H9 (cell line): ENCODE measurements at regions not wholly inside any gene's neighbourhood (a gene's known extent, or its start where the extent isn't known, plus 50 kb on each side); places are given as distances from the start of the nearest gene placed in this dataset.

Experiments used
- DNase-seq: peaks from one replicate; pipeline ENCODE4 v3.0.0-alpha.2; 2017
- H2AFZ ChIP-seq: one replicate; pipeline ENCODE4 v1.6.1; 2013; ENCODE audit warnings: mild to moderate bottlenecking, low read length, control low read depth, moderate library complexity
- H2AK5ac ChIP-seq: 2 replicates; pipeline ENCODE4 v1.6.1; 2013; ENCODE audit warnings: low read length, control low read depth, mixed read lengths; ENCODE audit not compliant: insufficient read length
- H2BK120ac ChIP-seq: one replicate; pipeline ENCODE4 v1.6.1; 2013; ENCODE audit warnings: low read depth, mild to moderate bottlenecking, low read length, control low read depth, inconsistent platforms; ENCODE audit not compliant: poor library complexity, severe bottlenecking
- H2BK12ac ChIP-seq: 2 replicates; pipeline ENCODE4 v1.6.1; 2013; ENCODE audit warnings: low read length, control low read depth, mixed read lengths, low read depth; ENCODE audit not compliant: insufficient read length
- H2BK15ac ChIP-seq: 2 replicates; pipeline ENCODE4 v1.6.1; 2013; ENCODE audit warnings: low read depth, low read length, control low read depth
- H2BK20ac ChIP-seq: one replicate; pipeline ENCODE4 v1.6.1; 2013; ENCODE audit warnings: low read depth, mild to moderate bottlenecking, low read length, control low read depth, inconsistent platforms; ENCODE audit not compliant: poor library complexity, severe bottlenecking
- H2BK5ac ChIP-seq: 2 replicates; pipeline ENCODE4 v1.6.1; 2013; ENCODE audit warnings: low read length, control low read depth, mixed read lengths; ENCODE audit not compliant: insufficient read length
- H3K14ac ChIP-seq: 2 replicates; pipeline ENCODE4 v1.6.1; 2013; ENCODE audit warnings: low read length, control low read depth; ENCODE audit not compliant: insufficient read depth
- H3K18ac ChIP-seq: 2 replicates; pipeline ENCODE4 v1.6.1; 2013; ENCODE audit warnings: low read depth, mild to moderate bottlenecking, mixed read lengths, low read length, control low read depth; ENCODE audit not compliant: insufficient read length
- H3K23ac ChIP-seq: 2 replicates; pipeline ENCODE4 v1.6.1; 2013; ENCODE audit warnings: low read length, control low read depth, mixed read lengths, low read depth; ENCODE audit not compliant: insufficient read length
- H3K23me2 ChIP-seq: 2 replicates; pipeline ENCODE4 v1.6.1; 2013; ENCODE audit warnings: low read depth, mild to moderate bottlenecking, mixed read lengths, low read length, control low read depth; ENCODE audit not compliant: insufficient read length, poor library complexity, severe bottlenecking
- H3K27ac ChIP-seq: 2 replicates; pipeline ENCODE4 v1.5.1; 2013; ENCODE audit warnings: low read length, control low read depth, mixed read lengths, low read depth; ENCODE audit not compliant: insufficient read length
- H3K27me3 ChIP-seq: 2 replicates; pipeline ENCODE4 v1.6.1; 2013; ENCODE audit warnings: low read length, control low read depth, inconsistent platforms; ENCODE audit not compliant: insufficient read depth
- H3K4ac ChIP-seq: 2 replicates; pipeline ENCODE4 v1.6.1; 2013; ENCODE audit warnings: low read depth, mild to moderate bottlenecking, control low read depth, inconsistent platforms, low read length, moderate library complexity
- H3K4me1 ChIP-seq: 2 replicates; pipeline ENCODE4 v1.6.1; 2013; ENCODE audit warnings: low read length, control low read depth, inconsistent platforms; ENCODE audit not compliant: insufficient read depth
- H3K4me2 ChIP-seq: 2 replicates; pipeline ENCODE4 v1.6.1; 2013; ENCODE audit warnings: low read length, control low read depth, mixed read lengths; ENCODE audit not compliant: insufficient read length, insufficient read depth
- H3K56ac ChIP-seq: 2 replicates; pipeline ENCODE4 v1.6.1; 2013; ENCODE audit warnings: low read depth, mild to moderate bottlenecking, mixed read lengths, low read length, control low read depth; ENCODE audit not compliant: insufficient read length
- H3K79me1 ChIP-seq: 2 replicates; pipeline ENCODE4 v1.6.1; 2013; ENCODE audit warnings: low read depth, mild to moderate bottlenecking, moderate library complexity, low read length, control low read depth, inconsistent platforms; ENCODE audit not compliant: insufficient read depth, poor library complexity, severe bottlenecking
- H3K79me2 ChIP-seq: 2 replicates; pipeline ENCODE4 v1.6.1; 2013; ENCODE audit warnings: low read length, control low read depth, inconsistent platforms; ENCODE audit not compliant: insufficient read depth
- H3K9ac ChIP-seq: 2 replicates; pipeline ENCODE4 v1.6.1; 2013; ENCODE audit warnings: low read length, control low read depth, mixed read lengths; ENCODE audit not compliant: insufficient read length; ENCODE audit errors: extremely low read depth
- H3K9me3 ChIP-seq: one replicate; pipeline ENCODE4 v1.6.1; 2013; ENCODE audit warnings: low read depth, low read length, inconsistent platforms; ENCODE audit not compliant: control insufficient read depth
- H3T11ph ChIP-seq: one replicate; pipeline ENCODE4 v1.6.1; 2013; ENCODE audit warnings: mild to moderate bottlenecking, low read length, control low read depth, inconsistent platforms
- H4K20me1 ChIP-seq: one replicate; pipeline ENCODE4 v1.6.1; 2013; ENCODE audit not compliant: control insufficient read depth, insufficient read length, insufficient read depth
- H4K5ac ChIP-seq: 2 replicates; pipeline ENCODE4 v1.6.1; 2013; ENCODE audit warnings: low read depth, mild to moderate bottlenecking, mixed read lengths, low read length, control low read depth; ENCODE audit not compliant: insufficient read length
- H4K8ac ChIP-seq: replicated peaks from 2 replicates; pipeline ENCODE4 v1.6.1; 2013; ENCODE audit warnings: low read length, control low read depth, mixed read lengths, low read depth; ENCODE audit not compliant: insufficient read length
- H4K91ac ChIP-seq: 2 replicates; pipeline ENCODE4 v1.6.1; 2013; ENCODE audit warnings: low read depth, mild to moderate bottlenecking, moderate library complexity, mixed read lengths, low read length, control low read depth; ENCODE audit not compliant: insufficient read length
- H3K27ac Mint-ChIP-seq, 3 experiments: 2 replicates in 2 of 3; 3 replicates in 1 of 3; pipeline ENCODE4 v1.8.0; 2020 to 2021; ENCODE audit warnings: mixed read lengths in 3 of 3, mild to moderate bottlenecking in 1 of 3, moderate library complexity in 1 of 3
- H3K27me3 Mint-ChIP-seq: 2 replicates; pipeline ENCODE4 v1.8.0; 2021; ENCODE audit warnings: low read depth, mild to moderate bottlenecking, moderate library complexity, mixed read lengths
- H3K36me3 Mint-ChIP-seq, 3 experiments: 2 replicates in 2 of 3; 3 replicates in 1 of 3; pipeline ENCODE4 v1.8.0; 2020 to 2021; ENCODE audit warnings: low read depth in 3 of 3, mixed read lengths in 3 of 3; ENCODE audit not compliant: insufficient read depth in 1 of 3
- H3K4me1 Mint-ChIP-seq, 2 experiments: 2 replicates each; pipeline ENCODE4 v1.8.0; 2020; ENCODE audit warnings: mixed read lengths in 2 of 2
- H3K4me3 Mint-ChIP-seq, 2 experiments: 2 replicates in 1 of 2; 3 replicates in 1 of 2; pipeline ENCODE4 v1.8.0; 2020 to 2021; ENCODE audit warnings: mild to moderate bottlenecking in 2 of 2, mixed read lengths in 2 of 2, moderate library complexity in 1 of 2
- H3K9me3 Mint-ChIP-seq, 2 experiments: 2 replicates in 1 of 2; 3 replicates in 1 of 2; pipeline ENCODE4 v1.8.0; 2020; ENCODE audit warnings: mild to moderate bottlenecking in 2 of 2, mixed read lengths in 2 of 2, moderate library complexity in 1 of 2
- WGBS: extraction: QIAGEN DNeasy Blood & Tissue Kit; methylation state at CpG from one replicate; pipeline ENCODE4 v1.1.7; 2013; ENCODE audit warnings: missing lambda C conversion rate, low lambda C conversion rate, mixed read lengths; ENCODE audit not compliant: insufficient read length; ENCODE audit errors: extremely low coverage; 5-methylcytosine and 5-hydroxymethylcytosine counted together
- TF ChIP-seq, protein P1 (sequence below): fragments of 200-600 bp; sonication (generic); conservative IDR thresholded peaks from 3 replicates; pipeline ENCODE4 v1.8.0; 2021; ENCODE audit warnings: antibody characterized with exemption, mild to moderate bottlenecking

- Histone ChIP-seq H3K27ac (no peak overlapping the region), H3K56ac (no peak overlapping the region), H2AK5ac (no peak overlapping the region), H3K9ac (no peak overlapping the region), H3K23me2 (no peaks in the 10 kb centered on the region), H3K79me2 (no peaks in the 10 kb centered on the region), H3K4ac (no peak overlapping the region), H4K91ac (no peak overlapping the region), H3K4me2 (no peak overlapping the region), H4K8ac (no peak overlapping the region), H3K79me1 (no peaks in the 10 kb centered on the region), H2AFZ (no peak overlapping the region), H3K14ac (no peak overlapping the region), H3T11ph (no peak overlapping the region), H3K18ac (no peak overlapping the region), H4K20me1 (no peaks in the 10 kb centered on the region), H2BK5ac (no peak overlapping the region), H3K4me1 (peaks cover 2% of the 10 kb centered on the region; the same call in 1 of the 2 replicates), H2BK120ac (no peak overlapping the region), H3K23ac (no peak overlapping the region), H2BK20ac (no peak overlapping the region), H4K5ac (no peak overlapping the region), H2BK15ac (no peak overlapping the region), H2BK12ac (no peak overlapping the region), H3K27me3 (no peaks in the 10 kb centered on the region), H3K9me3 (no peaks in the 10 kb centered on the region)
- Mint-ChIP-seq H3K9me3 (no peaks in the 10 kb centered on the region), H3K4me1 (peaks cover 0 to 3% of the 10 kb centered on the region in 2 experiments; a peak in 1 of 4 replicates), H3K4me3 (no peak overlapping the region), H3K36me3 (no peaks in the 10 kb centered on the region; a peak in 1 of 7 replicates), H3K27ac (no peak overlapping the region; a peak in 1 of 7 replicates), H3K27me3 (no peaks in the 10 kb centered on the region)
- no CpG with 5 or more reads among the region's 4 CpGs for WGBS
- no peak for DNase-seq
- TF ChIP-seq, protein P1, sequence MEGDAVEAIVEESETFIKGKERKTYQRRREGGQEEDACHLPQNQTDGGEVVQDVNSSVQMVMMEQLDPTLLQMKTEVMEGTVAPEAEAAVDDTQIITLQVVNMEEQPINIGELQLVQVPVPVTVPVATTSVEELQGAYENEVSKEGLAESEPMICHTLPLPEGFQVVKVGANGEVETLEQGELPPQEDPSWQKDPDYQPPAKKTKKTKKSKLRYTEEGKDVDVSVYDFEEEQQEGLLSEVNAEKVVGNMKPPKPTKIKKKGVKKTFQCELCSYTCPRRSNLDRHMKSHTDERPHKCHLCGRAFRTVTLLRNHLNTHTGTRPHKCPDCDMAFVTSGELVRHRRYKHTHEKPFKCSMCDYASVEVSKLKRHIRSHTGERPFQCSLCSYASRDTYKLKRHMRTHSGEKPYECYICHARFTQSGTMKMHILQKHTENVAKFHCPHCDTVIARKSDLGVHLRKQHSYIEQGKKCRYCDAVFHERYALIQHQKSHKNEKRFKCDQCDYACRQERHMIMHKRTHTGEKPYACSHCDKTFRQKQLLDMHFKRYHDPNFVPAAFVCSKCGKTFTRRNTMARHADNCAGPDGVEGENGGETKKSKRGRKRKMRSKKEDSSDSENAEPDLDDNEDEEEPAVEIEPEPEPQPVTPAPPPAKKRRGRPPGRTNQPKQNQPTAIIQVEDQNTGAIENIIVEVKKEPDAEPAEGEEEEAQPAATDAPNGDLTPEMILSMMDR = no peak
Observed at GRCh38 chr4:130080872-130081451, 985.0 kb downstream of the C4orf33 start.
